ENCODE measurements at regions not wholly inside any gene's neighbourhood (a gene's known extent, or its start where the extent isn't known, plus 50 kb on each side); places are given as distances from the start of the nearest gene placed in this dataset.

- no peak for DNase-seq
- intact Hi-C loops (cut with DNase I, micrococcal nuclease): no loop called here
Measured at GRCh38 chr2:28694364-28694763, 57.3 kb upstream of the PPP1CB start.

GRCh38 chr2:28695245-28695647 lies 56.4 kb upstream of the PPP1CB start:
- Mint-ChIP-seq H3K4me3 (no peak overlapping the region), H3K9me3 (no peaks in the 10 kb centered on the region), H3K36me3 (ENCODE audit: low read depth) (no peaks in the 10 kb centered on the region), H3K4me1 (ENCODE audit: low read depth) (no peaks in the 10 kb centered on the region), H3K27ac (no peak overlapping the region), H3K27me3 (no peaks in the 10 kb centered on the region)
- H3K27ac ChIP-seq (ENCODE audit: low read depth in 1 of 2, low read length in 2 of 2): no peak overlapping the region
- DNase-seq (no peak), ATAC-seq (ENCODE audit: poor library complexity) (no peak)
- TF ChIP-seq CTCF (IDR thresholded peaks at IDR 0.05): no peak
- no peaks in the 10 kb centered on the region for H3K36me3 ChIP-seq (ENCODE audit: insufficient read depth, low read length)
- CTCF ChIA-PET: interaction anchor here (2.4 kb wide), 1 partner anchor 101 kb away, joined by 8 read pairs; no protein-coding TSS in a partner anchor
- intact Hi-C loops (cut with DNase I, micrococcal nuclease): no loop called here
- H3K4me3 ChIP-seq (ENCODE audit: low read length): no peak overlapping the region
- no peaks in the 10 kb centered on the region for H3K4me1 ChIP-seq (ENCODE audit: insufficient read depth, low read length)
- H3K27me3 ChIP-seq (ENCODE audit: control insufficient read depth in 1 of 2, insufficient read depth in 2 of 2, low read length in 2 of 2): no peaks in the 10 kb centered on the region
- POLR2A ChIA-PET: interaction anchor here (0.5 kb wide), 1 partner anchor 47 kb away, joined by 3 read pairs; no protein-coding TSS in a partner anchor
- H3K9me3 ChIP-seq (ENCODE audit: control insufficient read depth in 1 of 2, insufficient read depth in 1 of 2, low read length in 2 of 2): no peaks in the 10 kb centered on the region

More at GRCh38 chr2:28694364-28694763, 57.3 kb upstream of the PPP1CB start:
- no peaks in the 10 kb centered on the region for H3K9me3 ChIP-seq (ENCODE audit: control insufficient read depth in 1 of 2, insufficient read depth in 1 of 2, low read length in 2 of 2)
- Mint-ChIP-seq H3K36me3 (ENCODE audit: low read depth) (no peaks in the 10 kb centered on the region), H3K27ac (no peak overlapping the region), H3K4me1 (ENCODE audit: low read depth) (no peaks in the 10 kb centered on the region), H3K9me3 (no peaks in the 10 kb centered on the region), H3K27me3 (no peaks in the 10 kb centered on the region), H3K4me3 (no peak overlapping the region)
- H3K27me3 ChIP-seq (ENCODE audit: control insufficient read depth in 1 of 2, insufficient read depth in 2 of 2, low read length in 2 of 2): no peaks in the 10 kb centered on the region
- no peaks in the 10 kb centered on the region for H3K36me3 ChIP-seq (ENCODE audit: insufficient read depth, low read length)
- TF ChIP-seq CTCF (IDR thresholded peaks at IDR 0.05): no peak
- H3K4me3 ChIP-seq (ENCODE audit: low read length): no peak overlapping the region
- ATAC-seq (ENCODE audit: poor library complexity): no peak
- CTCF ChIA-PET: no interaction called here
- no peak overlapping the region for H3K27ac ChIP-seq (ENCODE audit: low read depth in 1 of 2, low read length in 2 of 2)
- no peaks in the 10 kb centered on the region for H3K4me1 ChIP-seq (ENCODE audit: insufficient read depth, low read length)
- POLR2A ChIA-PET: interaction anchor here (1.0 kb wide), 1 partner anchor 100 kb away, joined by 3 read pairs; no protein-coding TSS in a partner anchor

- Mint-ChIP-seq H3K27ac (no peak overlapping the region), H3K4me3 (no peak overlapping the region), H3K4me1 (ENCODE audit: low read depth) (no peaks in the 10 kb centered on the region), H3K9me3 (no peaks in the 10 kb centered on the region), H3K27me3 (no peaks in the 10 kb centered on the region), H3K36me3 (ENCODE audit: low read depth) (no peaks in the 10 kb centered on the region)
- Histone ChIP-seq H3K4me3 (ENCODE audit: low read length) (no peak overlapping the region), H3K36me3 (ENCODE audit: insufficient read depth, low read length) (no peaks in the 10 kb centered on the region), H3K4me1 (ENCODE audit: insufficient read depth, low read length) (no peaks in the 10 kb centered on the region), H3K27me3 (ENCODE audit: control insufficient read depth in 1 of 2, insufficient read depth in 2 of 2, low read length in 2 of 2) (no peaks in the 10 kb centered on the region), H3K9me3 (ENCODE audit: control insufficient read depth in 1 of 2, insufficient read depth in 1 of 2, low read length in 2 of 2) (no peaks in the 10 kb centered on the region), H3K27ac (ENCODE audit: low read depth in 1 of 2, low read length in 2 of 2) (no peak overlapping the region)
- DNase-seq (no peak), ATAC-seq (ENCODE audit: poor library complexity) (no peak)
- ChIA-PET POLR2A (interaction anchor here (1.0 kb wide), 1 partner anchor 15 kb away, joined by 3 read pairs; no protein-coding TSS in a partner anchor), CTCF (interaction anchor here (2.4 kb wide), 1 partner anchor 102 kb away, joined by 8 read pairs; no protein-coding TSS in a partner anchor)
- intact Hi-C loops (cut with DNase I, micrococcal nuclease): no loop called here
- TF ChIP-seq CTCF (IDR thresholded peaks at IDR 0.05): no peak
Measured at GRCh38 chr2:28696261-28696660, 55.4 kb upstream of the PPP1CB start.

All from CD4-positive, alpha-beta T cell (primary cell).